Right lung (tissue), 2 donors: ENCODE measurements at regions not wholly inside any gene's neighbourhood (a gene's known extent, or its start where the extent isn't known, plus 50 kb on each side); places are given as distances from the start of the nearest gene placed in this dataset.

ENCODE experiments used
- DNase-seq, 2 donors: peaks; one replicate each; pipeline ENCODE4 v3.0.0-alpha.2; 2013

DNA sequence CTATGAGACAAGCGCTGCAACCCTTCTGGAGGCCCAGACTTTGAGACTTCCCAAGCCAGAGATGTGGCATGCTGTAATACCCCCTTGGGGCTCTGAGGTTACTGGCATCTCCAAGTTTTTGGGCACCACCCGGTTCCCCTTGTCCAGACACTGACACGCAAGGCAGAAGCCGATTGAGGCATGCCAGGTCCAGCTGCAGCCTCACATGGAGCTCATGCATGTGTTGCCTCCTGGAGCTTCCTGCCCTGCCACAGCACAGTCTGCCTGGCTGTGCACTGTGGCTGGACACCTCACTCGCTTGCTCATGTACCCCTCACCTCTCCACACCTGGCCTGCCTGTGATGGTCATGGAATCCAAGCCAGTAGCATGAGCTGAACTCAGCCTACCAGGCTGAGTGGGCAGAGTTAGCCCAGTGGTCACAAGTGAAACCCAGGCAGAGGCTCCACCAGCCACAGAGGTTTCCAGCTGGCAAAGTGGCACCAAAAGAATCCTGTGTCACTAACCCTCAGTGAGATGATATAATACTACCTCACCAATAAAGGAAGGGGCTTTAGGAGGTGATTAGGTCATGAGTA lies 789.2 kb upstream of the INTU start:
- DNase-seq: no peak

DNA sequence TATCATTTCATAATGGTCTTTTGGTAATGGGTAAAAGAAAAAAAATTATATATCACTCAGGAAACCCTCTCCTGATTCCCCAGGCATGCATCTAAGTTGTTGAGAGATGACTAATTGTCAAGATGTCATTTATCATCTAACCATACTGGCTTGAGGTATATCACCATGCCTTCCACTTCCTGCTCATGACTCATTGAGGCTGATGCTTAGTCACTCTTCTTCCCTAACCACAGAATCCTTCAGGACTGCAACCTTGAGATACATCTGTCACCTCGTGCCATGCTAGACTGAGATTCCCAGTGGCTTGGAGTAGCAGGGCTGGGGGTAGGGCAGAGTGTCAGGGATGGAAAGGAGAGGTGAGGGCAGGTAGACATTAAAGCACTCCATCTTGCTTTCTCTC lies 782.5 kb upstream of the INTU start:
- DNase-seq: no peak

GRCh38 chr4:126851391-126851790 lies 781.4 kb upstream of the INTU start:
- DNase-seq: no peak

- no peak for DNase-seq
These were observed 779.0 kb upstream of the INTU start for GRCh38 chr4:126853715-126854114.

GRCh38 chr4:126856906-126857305 lies 775.9 kb upstream of the INTU start:
- no peak for DNase-seq

DNA sequence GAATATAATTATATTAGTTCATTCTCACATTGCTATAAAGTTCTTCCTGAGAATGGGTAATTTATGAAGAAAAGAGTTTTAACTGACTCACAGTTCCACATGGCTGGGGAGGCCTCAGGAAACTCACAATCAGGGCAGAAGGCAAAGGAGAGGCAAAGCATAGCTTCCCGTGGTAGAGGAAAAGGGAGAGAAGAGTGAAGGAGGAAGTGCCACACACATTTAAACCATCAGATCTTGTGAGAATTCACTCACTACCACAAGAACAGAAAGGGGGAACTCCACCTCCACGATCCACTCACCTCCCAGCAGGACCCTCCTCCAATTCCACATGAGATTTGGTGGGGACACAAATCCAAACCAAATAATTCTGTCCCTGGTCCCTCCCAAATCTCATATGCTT lies 773.4 kb upstream of the INTU start:
- DNase-seq: no peak

- DNase-seq: no peak
These were observed 772.9 kb upstream of the INTU start for GRCh38 chr4:126859872-126860271.

DNA sequence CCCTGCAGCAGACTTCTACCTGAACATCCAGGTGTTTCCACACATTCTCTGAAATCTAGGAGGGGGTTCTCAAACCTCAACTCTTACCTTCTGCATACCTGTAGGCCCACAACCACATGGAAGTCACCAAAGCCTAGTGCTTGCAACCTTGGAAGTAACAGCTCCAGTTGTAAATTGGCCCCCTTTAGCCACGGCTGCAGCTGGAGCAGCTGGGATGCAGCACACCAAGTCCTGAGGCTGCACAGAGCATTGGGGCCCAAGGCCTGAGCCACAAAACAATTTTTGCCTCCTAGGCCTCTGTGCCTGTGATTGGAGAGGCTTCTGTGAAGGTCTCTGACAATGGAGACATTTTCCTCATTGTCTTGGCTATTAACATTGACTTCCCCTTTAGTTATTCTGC lies 772.4 kb upstream of the INTU start:
- no peak for DNase-seq

GRCh38 chr4:126869967-126870366 lies 762.8 kb upstream of the INTU start:
- no peak for DNase-seq

GRCh38 chr4:126871810-126872209 lies 760.9 kb upstream of the INTU start:
- no peak for DNase-seq

- no peak for DNase-seq
These were observed 758.2 kb upstream of the INTU start for GRCh38 chr4:126874533-126874932.

GRCh38 chr4:126888968-126889367 lies 743.8 kb upstream of the INTU start:
- no peak for DNase-seq

DNA sequence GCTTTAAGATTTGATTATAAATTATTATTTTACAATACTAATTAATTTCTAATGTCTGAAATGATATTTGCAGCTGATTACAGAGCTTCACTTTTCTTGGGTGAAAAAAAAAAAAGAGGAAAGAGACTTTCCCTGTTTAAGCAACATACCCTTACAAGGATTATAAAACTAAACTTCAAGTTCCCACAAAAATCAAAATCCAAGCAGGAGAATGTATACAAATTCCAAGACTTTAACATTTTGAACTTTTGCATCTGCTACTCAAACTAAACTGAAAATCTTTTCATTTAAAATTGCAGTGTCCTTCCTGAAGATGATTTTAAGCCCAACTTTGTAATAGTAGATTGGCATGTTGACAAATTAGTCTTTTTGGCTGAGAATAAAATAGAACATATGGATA lies 742.4 kb upstream of the INTU start:
- DNase-seq: no peak

DNA sequence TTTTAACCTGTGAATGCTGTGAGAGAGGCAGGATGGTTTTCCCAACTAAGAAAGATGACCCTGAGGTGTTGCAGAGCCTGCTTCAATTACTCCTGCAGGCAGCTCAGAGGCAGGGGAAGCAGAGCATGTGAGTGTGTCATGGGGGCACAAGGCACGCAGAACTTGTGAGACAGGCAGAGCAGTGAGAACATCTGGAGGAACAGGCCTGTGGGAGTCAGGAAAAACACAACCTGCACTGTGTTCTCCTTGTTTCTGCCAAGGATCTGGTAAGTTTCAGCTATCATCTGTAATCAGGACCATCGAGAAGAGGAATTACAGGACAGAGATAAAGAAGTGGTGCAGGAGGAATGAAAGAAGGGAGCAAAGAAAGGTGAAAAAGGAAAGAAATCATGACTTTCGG lies 741.8 kb upstream of the INTU start:
- no peak for DNase-seq

DNA sequence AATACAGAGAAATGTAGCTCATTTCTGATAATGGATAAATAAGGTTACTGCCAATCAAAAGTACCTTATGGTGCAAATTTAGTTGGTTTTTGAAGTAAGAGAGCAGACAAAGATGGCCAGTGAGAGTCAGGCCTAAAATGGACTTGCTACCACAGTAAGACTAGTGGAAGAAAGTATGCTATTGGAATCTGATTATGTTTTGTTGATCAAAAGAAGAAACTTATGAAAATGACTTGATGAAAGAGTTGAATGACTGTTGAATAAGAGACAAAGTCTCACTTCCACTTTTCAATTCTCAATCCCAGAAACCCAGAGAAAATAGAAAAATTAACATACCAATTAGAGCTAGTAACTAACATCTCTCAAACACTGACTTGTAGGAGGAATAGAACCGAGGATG lies 737.8 kb upstream of the INTU start:
- DNase-seq: no peak

GRCh38 chr4:126895988-126896570 lies 736.7 kb upstream of the INTU start:
- DNase-seq: no peak

DNA sequence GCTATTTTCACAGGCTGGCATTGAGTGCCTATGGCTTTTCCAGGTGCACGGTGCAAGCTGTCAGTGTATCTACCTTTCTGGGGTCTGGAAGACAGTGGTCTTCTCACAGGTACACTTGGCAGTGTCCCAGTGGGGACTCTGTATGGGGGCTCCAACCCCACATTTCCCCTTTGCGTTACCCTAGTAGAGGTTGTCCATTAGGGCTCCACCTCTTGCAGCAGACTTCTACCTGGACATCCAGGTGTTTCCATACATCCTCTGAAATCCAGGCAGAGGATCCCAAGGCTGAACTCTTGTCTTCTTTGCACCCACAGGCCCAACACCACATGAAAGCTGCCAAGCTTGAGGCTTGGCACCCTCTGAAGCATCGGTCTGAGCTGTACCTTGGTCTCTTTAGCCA lies 735.7 kb upstream of the INTU start:
- DNase-seq: no peak

- DNase-seq: no peak
These were observed 733.9 kb upstream of the INTU start for GRCh38 chr4:126898815-126899214.

DNA sequence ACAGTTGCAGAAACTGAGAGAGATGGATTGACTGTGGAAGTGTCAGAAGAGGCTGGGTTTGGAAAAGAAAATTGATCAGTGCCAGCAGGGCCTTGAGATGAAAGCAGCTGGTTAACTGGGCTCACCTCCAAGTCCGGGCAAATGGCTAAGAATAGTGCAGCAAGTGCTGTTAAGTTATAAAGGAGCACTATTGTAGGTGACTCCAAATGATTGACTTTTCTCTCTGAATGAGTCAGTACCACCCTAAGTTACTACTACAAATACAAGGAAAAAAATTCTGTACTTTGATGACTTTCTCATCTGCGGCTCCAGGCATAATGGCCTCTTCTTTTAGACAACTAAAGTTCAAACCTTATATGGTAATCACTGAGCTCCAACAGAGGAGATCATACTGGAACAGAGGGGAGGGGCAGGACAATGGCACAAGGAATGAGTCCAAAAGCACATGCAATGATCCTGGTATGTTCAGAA lies 733.4 kb upstream of the INTU start:
- peak; percentile 32 to 47 for DNase-seq

DNA sequence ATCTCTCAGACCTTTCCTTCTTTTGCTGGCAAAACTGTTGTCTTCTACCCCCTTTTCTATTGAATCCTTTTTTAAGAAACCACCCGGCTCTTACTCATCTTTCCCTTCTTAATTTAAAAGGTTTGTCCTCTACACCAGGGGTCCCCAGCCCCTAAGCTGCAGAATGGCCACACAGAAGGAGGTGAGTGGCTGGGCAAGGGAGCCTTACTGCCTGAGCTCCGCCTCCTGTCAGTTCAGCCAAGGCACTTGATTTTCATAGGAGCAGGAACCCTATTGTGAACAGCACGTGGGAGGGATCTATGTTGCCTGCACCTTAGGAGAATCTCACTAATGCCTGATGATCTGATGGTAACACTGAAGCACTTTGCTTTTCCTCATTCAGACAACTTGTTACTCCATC lies 726.3 kb upstream of the INTU start:
- DNase-seq: no peak

- no peak for DNase-seq
These were observed 725.4 kb upstream of the INTU start for GRCh38 chr4:126907389-126907788.

DNA sequence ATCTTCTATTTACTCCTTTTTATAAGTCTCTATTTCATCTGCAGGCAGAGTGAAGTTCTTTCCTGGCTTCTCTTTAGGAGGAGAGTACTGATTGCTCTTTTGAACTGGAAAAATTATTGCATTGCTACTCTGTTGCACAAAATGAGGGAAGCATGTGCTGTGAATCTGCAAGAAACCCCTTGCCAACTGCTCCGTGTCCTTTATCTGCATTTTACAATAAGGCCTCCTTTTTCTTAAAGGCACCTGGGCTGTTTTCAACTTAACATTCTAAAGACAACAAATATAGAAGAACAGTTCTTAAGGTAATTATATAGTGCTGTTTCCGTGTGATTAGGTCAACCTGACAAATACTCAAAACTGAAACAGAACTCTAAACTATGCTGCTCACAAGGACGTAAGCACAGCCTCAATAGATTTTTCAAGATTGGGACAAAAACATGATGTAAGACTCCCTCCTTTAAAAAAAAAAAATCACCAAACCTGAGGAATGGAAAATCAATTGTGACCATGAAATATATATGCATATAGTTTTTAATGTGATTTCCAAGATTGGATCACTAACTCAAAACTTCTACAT lies 716.6 kb upstream of the INTU start:
- peak; percentile 20 to 25 for DNase-seq

DNA sequence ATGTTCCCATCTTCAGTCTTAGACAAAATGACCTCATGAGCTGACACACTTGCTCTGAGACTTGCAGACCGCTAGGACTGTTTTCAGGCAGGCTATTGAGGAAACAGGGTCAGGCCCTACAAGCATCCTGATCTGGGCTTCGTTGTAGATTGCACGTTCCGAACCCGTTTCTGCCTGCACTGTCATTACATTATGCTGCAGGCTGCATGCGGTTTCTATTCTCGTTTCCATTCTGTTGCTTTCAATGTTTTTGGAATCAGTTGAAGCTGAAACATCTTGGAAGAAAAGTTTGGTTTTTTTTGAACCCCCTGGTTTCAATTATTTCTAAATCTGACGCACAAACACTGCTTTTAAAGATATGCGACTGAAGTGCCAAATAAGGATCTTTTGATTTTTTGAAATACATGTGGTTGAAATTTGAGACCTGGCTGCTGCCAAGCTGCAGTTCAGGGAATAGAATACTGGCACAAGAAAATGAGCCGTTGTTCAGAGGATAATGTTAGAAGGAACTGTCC lies 716.1 kb upstream of the INTU start:
- DNase-seq: peak; percentile 50 to 52
